NCI-H1048 (cell line): ENCODE measurements at regions not wholly inside any gene's neighbourhood (a gene's known extent, or its start where the extent isn't known, plus 50 kb on each side); places are given as distances from the start of the nearest gene placed in this dataset.

Experiments used
- DNase-seq: peaks from one replicate; lab custom pipeline; 2025; lab: John Stamatoyannopoulos, UW

DNA sequence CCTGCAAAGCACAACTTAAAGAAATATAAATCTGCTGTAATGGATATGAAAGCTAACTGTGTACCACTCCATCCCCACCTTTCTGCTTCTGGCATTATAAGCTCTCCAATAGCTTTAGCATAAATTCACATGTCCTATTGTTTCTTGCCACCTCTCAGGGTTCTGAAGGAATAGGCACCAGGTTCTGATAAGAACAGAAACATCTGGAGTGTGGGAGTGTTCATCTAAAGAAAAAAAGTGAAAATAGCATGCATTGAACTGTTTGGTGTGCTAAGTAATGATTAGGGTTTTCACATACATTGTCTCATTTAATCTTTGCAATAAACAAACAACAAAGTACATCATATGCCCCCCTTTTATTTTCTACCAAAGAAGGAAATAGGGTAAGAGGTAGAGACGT, 72.3 kb downstream of the FAM76B start:
- no peak for DNase-seq

GRCh38 chr11:95716266-95716665, 73.3 kb downstream of the FAM76B start:
- DNase-seq = no peak

DNA sequence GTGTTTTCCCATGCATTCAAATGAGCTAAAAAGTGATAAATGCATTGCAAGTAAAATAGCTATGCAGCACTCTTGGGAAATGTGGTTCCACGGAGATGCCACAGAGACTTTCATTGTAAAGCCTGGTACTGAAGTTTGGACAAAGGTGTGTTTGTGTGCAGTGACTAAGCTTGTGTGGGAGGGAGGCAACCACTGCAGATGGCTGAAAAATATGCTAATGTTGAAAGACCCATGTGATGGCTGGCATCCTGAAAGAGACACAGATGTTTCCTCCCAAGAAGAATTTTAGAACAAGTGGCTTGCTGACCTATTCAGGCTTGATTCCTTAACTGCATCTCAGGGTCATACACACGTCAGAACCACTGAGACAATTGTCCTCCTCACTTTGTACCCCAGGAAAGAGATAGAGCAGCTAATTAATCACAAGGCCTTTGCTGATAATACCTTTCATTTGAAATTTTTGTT, 73.8 kb downstream of the FAM76B start:
- no peak for DNase-seq

GRCh38 chr11:95714843-95715776, 74.5 kb downstream of the FAM76B start:
- no peak for DNase-seq

- no peak for DNase-seq
Observed at GRCh38 chr11:95713428-95713827, 76.2 kb downstream of the FAM76B start.

DNA sequence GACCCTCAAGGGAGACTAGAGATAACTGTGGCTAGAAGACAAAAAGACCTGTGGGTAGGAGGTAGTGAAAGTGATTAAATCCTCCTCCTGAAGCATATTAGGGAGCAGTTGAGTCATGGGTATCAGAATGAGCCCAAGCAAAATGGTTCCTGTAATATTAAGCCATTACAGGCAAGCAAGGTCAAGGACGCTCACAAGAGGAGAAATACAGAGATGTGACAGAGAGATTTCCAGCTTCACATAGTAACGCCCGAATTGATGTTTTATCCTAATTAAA, 77.7 kb downstream of the FAM76B start:
- no peak for DNase-seq

DNA sequence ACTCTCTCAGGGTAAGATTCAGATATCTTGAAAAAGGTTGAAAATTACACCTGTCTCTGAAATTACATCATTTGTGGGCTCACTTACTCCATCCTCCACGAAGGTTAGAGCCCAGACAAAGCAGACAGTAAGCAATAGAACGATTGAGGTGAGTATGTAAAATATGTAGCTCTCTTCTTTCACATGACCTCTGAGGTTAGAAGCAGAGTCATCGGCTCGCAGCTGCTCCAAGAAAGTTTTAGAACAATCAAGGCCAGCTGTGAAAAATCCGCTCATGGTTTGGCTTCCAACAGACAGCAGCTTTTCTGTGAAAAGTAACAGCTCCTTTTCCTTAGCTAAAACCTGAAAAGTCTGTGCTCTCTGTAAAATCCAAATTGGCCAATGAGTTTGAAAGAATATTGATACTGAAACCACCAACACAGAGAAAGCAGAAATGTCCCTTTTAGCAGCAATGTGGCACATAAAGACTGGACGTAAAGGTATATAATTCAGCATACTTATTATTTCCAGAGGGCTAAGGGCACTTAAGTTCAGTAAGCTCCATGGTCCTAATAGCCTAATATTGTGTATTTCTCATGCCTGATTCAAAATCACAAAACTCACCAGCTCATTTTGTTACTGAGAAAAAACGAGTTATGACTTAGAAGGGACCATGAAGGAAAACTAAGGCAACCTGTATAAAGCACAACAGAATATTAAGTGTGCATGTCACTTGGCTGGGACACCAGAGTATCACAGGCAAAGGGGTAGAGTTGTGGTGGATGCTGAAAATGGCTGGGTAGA, 78.2 kb downstream of the FAM76B start:
- no peak for DNase-seq

GRCh38 chr11:95708681-95709080, 80.9 kb downstream of the FAM76B start:
- no peak for DNase-seq

- DNase-seq = no peak
Observed at GRCh38 chr11:95706974-95707387, 82.6 kb downstream of the FAM76B start.

DNA sequence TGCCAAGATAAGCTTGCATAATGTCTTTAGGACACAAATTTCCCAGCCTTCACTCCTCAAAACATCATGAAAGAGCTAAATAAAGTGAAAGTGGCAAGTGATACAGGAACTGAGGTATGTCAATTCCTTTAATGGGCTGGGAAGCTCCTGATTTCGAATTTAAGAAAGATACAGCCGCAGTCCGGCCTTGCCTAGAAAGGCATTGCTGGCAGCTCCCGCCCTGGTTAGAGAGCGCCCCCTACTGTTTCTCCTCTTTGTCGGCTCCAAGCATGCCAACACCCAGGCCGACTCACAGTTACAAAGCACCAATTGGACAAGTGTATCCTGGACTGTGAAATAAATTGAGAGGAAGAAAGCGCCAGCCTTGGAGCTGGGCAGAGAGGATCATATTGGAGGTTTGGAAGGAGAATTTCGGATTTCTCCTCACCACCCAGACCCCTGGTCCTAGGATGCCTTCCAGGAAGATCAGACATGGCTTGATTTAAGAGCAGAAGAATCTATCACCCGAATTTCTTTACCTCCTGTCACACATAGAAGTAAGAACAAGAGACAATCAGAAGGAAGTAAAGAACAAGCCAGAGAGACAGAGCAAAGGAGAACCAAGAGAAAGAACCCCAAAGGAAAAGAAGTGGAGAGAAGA, 84.0 kb downstream of the FAM76B start:
- peak; percentile 44 for DNase-seq

DNA sequence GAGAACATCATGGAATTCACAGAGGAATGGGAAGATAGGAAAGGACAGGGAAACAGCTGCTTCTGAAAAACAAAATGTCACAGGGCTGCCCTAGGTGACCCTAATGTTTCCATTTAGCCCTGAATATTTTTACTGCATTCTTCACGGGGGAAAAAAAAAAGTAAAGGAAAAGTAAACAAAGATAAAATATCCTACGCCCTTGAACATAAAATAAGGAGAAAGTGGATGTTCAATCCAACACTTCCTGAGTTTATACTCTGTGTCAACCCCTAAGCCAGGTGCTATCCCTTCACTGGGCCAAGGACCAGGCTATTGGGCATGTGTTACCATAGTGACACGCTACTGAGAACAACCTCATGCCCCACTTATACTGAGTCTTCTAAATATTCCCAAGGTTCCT, 84.7 kb downstream of the FAM76B start:
- DNase-seq = no peak

DNA sequence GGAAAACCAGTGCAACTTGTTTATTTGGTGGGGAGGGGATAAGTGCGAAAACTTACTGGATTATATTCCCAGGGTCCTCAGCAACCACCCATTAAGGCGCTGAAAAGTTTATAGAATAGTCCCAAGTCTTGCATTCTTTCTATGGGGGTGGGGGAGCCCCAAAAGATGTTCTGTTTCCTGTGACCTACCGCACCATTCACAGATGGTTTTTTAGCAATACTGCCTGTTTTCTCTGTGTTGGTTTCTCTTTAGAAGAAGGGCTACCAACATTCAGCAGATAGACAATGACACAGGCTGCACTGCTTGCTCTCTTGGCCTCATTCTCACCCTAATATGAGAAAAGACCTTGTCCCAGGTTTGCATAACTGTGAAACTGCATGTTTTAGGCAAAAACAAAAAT, 86.5 kb downstream of the FAM76B start:
- DNase-seq = no peak

GRCh38 chr11:95702526-95702925, 87.1 kb downstream of the FAM76B start:
- DNase-seq = no peak

- no peak for DNase-seq
Observed at GRCh38 chr11:95700471-95700817, 89.1 kb downstream of the FAM76B start.

- DNase-seq = no peak
Observed at GRCh38 chr11:95699631-95700470, 89.7 kb downstream of the FAM76B start.

- no peak for DNase-seq
Observed at GRCh38 chr11:95698676-95699557, 90.7 kb downstream of the FAM76B start.

DNA sequence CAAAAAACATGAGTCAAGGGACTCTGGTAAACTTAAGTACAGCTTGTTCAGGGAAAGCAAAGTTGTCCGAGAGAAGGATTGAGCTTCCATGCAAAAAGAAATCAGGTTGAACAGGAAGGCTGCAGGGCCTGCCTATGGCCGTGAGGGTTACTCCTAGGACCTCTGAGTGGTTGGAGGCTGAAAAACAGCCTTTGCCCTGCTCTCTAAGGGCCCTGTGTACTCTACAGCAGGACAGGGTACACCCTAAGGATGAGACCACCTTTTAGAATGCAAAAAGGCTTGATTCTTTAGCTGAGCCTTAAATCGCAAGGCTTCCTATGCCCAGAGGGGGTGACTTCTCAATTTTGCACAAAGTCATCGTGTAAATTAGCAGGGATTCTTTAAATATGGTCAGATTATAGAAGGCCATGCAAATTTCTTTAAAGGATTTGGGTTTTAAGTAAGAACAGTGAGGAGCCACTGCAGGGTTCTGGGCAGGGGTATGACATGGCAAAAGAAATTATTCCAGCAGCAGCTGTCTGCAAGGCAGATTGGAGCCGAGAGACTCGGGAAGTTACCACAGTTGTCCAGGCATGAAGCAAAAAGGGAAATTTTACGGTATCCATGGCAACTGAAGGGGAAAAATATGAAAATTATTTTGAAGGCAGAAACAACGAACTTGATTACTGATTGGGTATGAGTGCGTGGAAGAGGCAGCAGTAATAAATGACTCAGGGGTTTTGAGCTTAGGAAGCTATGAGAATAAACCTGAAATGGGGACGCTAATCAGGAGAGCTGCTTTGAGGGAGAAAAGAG, 91.8 kb downstream of the FAM76B start:
- DNase-seq = no peak

GRCh38 chr11:95695181-95695580, 94.4 kb downstream of the FAM76B start:
- no peak for DNase-seq

DNA sequence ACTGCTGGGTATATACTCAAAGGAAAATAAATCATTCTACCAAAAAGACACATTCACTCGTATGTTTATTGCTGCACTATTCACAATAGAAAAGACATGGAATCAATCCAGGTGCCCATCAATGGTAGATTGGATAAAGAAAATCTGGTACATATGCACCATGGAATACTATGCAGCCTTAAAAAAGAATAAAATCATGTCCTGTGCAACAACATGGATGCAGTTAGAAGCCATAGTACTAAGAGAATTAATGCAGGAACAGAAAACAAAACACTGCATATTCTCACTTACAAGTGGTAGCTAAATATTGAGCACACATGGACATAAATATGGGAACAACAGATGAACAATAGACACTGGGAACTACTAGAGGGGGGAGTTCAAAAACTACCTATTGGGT, 96.3 kb downstream of the FAM76B start:
- no peak for DNase-seq
